K562 (cell line): ENCODE measurements at regions not wholly inside any gene's neighbourhood (a gene's known extent, or its start where the extent isn't known, plus 50 kb on each side); places are given as distances from the start of the nearest gene placed in this dataset.

ENCODE experiments used
- ATAC-seq: fragments of 200-7000 bp; cut with Tn5 transposase; 3 replicates; pipeline ENCODE4 v1.9.1; 2020; ENCODE audit warnings: moderate library complexity
- BruUV-seq: library from RNA; stranded (reverse); fragments of 400-500 nt; replicated peaks from 2 replicates; lab custom pipeline; 2021; lab: Mats Ljungman, UMichigan
- CTCF ChIA-PET: fragments of 300-600 bp; formaldehyde crosslinking; extraction: SDS; loops from one replicate; lab custom pipeline; 2021; ENCODE audit warnings: low intra/inter-chr PET ratio; lab: Yijun Ruan, JAX
- POLR2A ChIA-PET: fragments of 300-600, 350-650 bp; sonication (Branson Sonifier 250); formaldehyde crosslinking; extraction: SDS; loops from one replicate; lab custom pipeline; 2021; ENCODE audit warnings: antibody characterized with exemption, inconsistent platforms; lab: Yijun Ruan, JAX
- DNase-seq, 4 experiments: peaks; one replicate each; pipeline versions ENCODE4 v3.0.0 to v3.0.0-alpha.2; 2011 to 2018; ENCODE audit warnings: low spot score in 3 of 4, mixed read lengths in 3 of 4; ENCODE audit errors: extremely low read depth in 1 of 4
- FAIRE-seq: peaks from 2 replicates; lab custom pipeline; 2011; peaks lifted over from hg19 to GRCh38; lab: Jason Lieb, UNC
- H2AFZ ChIP-seq: 2 replicates; pipeline ENCODE4 v1.6.0; 2011; ENCODE audit warnings: low read depth, low read length, control low read depth, inconsistent platforms
- H3K27ac ChIP-seq: fragments of 200-600 bp; 3 replicates; pipeline ENCODE4 v1.8.0; 2011; ENCODE audit warnings: low read depth, mild to moderate bottlenecking, control low read depth, inconsistent platforms, low read length, moderate library complexity, mixed read lengths; ENCODE audit errors: extremely low read depth
- H3K27me3 ChIP-seq, 2 experiments: fragments of 300-600 bp in 1 of 2; 2 replicates in 1 of 2; 3 replicates in 1 of 2; pipeline versions ENCODE4 v1.6.0 to v1.8.0; 2011; ENCODE audit warnings: inconsistent platforms in 2 of 2, low read length in 2 of 2, mild to moderate bottlenecking in 1 of 2, mixed read lengths in 1 of 2, moderate library complexity in 1 of 2; ENCODE audit not compliant: control insufficient read depth in 2 of 2, insufficient read depth in 2 of 2
- H3K36me3 ChIP-seq: fragments of 300-600 bp; 3 replicates; pipeline ENCODE4 v1.8.0; 2011; ENCODE audit warnings: mild to moderate bottlenecking, low read length, inconsistent platforms; ENCODE audit not compliant: control insufficient read depth, insufficient read depth
- H3K4me1 ChIP-seq, 2 experiments: fragments of 200-600 bp in 1 of 2; replicated peaks in 1 of 2; 2 replicates in 1 of 2; 3 replicates in 1 of 2; pipeline versions ENCODE4 v1.5.1 to v1.8.0; 2011; ENCODE audit warnings: inconsistent platforms in 2 of 2, low read length in 2 of 2, mild to moderate bottlenecking in 1 of 2, mixed read lengths in 1 of 2, moderate library complexity in 1 of 2; ENCODE audit not compliant: control insufficient read depth in 2 of 2, insufficient read depth in 2 of 2
- H3K4me2 ChIP-seq: 2 replicates; pipeline ENCODE4 v1.6.1; 2011; ENCODE audit warnings: low read length, control low read depth, inconsistent platforms, mixed read lengths; ENCODE audit not compliant: insufficient read depth
- H3K4me3 ChIP-seq: fragments of 200-600 bp; sonication (generic), shearing (Covaris generic); 2 replicates; pipeline ENCODE4 v1.5.1; 2016; ENCODE audit warnings: control low read depth, inconsistent platforms
- H3K79me2 ChIP-seq: fragments of 200-600 bp; 3 replicates; pipeline ENCODE4 v1.8.0; 2011; ENCODE audit warnings: low read length, inconsistent platforms; ENCODE audit not compliant: control insufficient read depth, insufficient read depth
- H3K9ac ChIP-seq, 2 experiments: 2 replicates each; pipeline versions ENCODE4 v1.6.0 to v1.6.1; 2011; ENCODE audit warnings: low read depth in 2 of 2, low read length in 2 of 2, control low read depth in 1 of 2, inconsistent platforms in 1 of 2, mild to moderate bottlenecking in 1 of 2, mixed read lengths in 1 of 2; ENCODE audit not compliant: insufficient read depth in 1 of 2
- H3K9me1 ChIP-seq: one replicate; pipeline ENCODE4 v1.6.0; 2011; ENCODE audit warnings: inconsistent platforms, mild to moderate bottlenecking, low read length, moderate library complexity; ENCODE audit not compliant: control insufficient read depth, insufficient read depth
- H3K9me3 ChIP-seq: replicated peaks from 2 replicates; pipeline ENCODE4 v1.5.1; 2011; ENCODE audit warnings: low read depth, low read length, inconsistent platforms; ENCODE audit not compliant: control insufficient read depth, insufficient read depth
- H4K20me1 ChIP-seq: replicated peaks from 2 replicates; pipeline ENCODE4 v1.6.1; 2011; ENCODE audit warnings: low read length, inconsistent platforms, mixed read lengths; ENCODE audit not compliant: control insufficient read depth, insufficient read depth
- CBX2 ChIP-seq: fragments of 200-600 bp; sonication (generic); IDR thresholded peaks from one replicate; pipeline ENCODE4 v1.6.1; 2012; ENCODE audit warnings: mild to moderate bottlenecking, low read length, inconsistent platforms; ENCODE audit not compliant: insufficient read depth, poor library complexity, severe bottlenecking
- ELF1 ChIP-seq: fragments of 200-800 bp; sonication (Bioruptor generic); IDR thresholded peaks from 2 replicates; pipeline ENCODE4 v1.6.1; 2016; ENCODE audit warnings: missing genetic modification characterization, missing compliant biosample characterization
- FOXK2 ChIP-seq, 2 experiments: fragments of 450-650 bp; IDR thresholded peaks in 1 of 2; conservative IDR thresholded peaks in 1 of 2; 2 replicates each; pipeline ENCODE4 v1.6.1; 2016; ENCODE audit warnings: low read depth in 2 of 2, mild to moderate bottlenecking in 1 of 2
- IFI16 ChIP-seq: fragments of 250-450 bp; sonication (Bioruptor Pico); IDR thresholded peaks from 2 replicates; pipeline ENCODE4 v2.1.2; 2022; ENCODE audit warnings: mild to moderate bottlenecking, inconsistent platforms
- KDM2B ChIP-seq: fragments of 250-450 bp; sonication (Bioruptor Pico); IDR thresholded peaks from 2 replicates; pipeline ENCODE4 v1.8.0; 2021; ENCODE audit warnings: mild to moderate bottlenecking, moderate library complexity
- NONO ChIP-seq, 2 experiments: fragments of 200-400 bp in 1 of 2; fragments of 450-650 bp in 1 of 2; formaldehyde crosslinking in 1 of 2; IDR thresholded peaks; 2 replicates each; pipeline ENCODE4 v1.6.1; 2017; ENCODE audit warnings: low read depth in 2 of 2, mild to moderate bottlenecking in 2 of 2, moderate library complexity in 2 of 2, low read length in 1 of 2
- STAT5B ChIP-seq: fragments of 250-450 bp; sonication (Bioruptor Pico); IDR thresholded peaks from 2 replicates; pipeline ENCODE4 v1.8.0; 2021; ENCODE audit warnings: mild to moderate bottlenecking, inconsistent platforms
- ZNF239 ChIP-seq: fragments of 250-450 bp; sonication (Bioruptor Pico); IDR thresholded peaks from 2 replicates; pipeline ENCODE4 v1.4.0; 2020; ENCODE audit warnings: mild to moderate bottlenecking
- WGBS: fragments of 100-300 bp; shearing (Covaris generic); methylation state at CpG from one replicate; pipeline ENCODE4 v1.1.6; 2016; ENCODE audit warnings: low coverage, mixed read lengths; ENCODE audit not compliant: insufficient coverage; ENCODE audit errors: missing lambda C conversion rate; 5-methylcytosine and 5-hydroxymethylcytosine counted together
- in situ Hi-C: fragments of 300-500 bp; cut with MboI; formaldehyde crosslinking; loops from 4 replicates; pipeline ENCODE4 v1.15.0; 2018; ENCODE audit warnings: inconsistent platforms, mixed read lengths
- intact Hi-C: fragments of 100-400 bp; cut with micrococcal nuclease; formaldehyde crosslinking; loops from 2 replicates; pipeline ENCODE4 v1.14.2; 2022
- TF ChIP-seq, protein P1 (sequence below): sonication (generic); formaldehyde crosslinking; IDR thresholded peaks from 2 replicates; pipeline ENCODE4 v1.8.0; 2022; ENCODE audit warnings: mild to moderate bottlenecking, missing genetic modification reagents
- TF ChIP-seq, protein P2 (sequence below): fragments of 450-650 bp; conservative IDR thresholded peaks from 2 replicates; pipeline ENCODE4 v1.6.1; 2016; ENCODE audit warnings: missing genetic modification characterization, low read depth, mild to moderate bottlenecking, missing compliant biosample characterization, moderate library complexity
- TF ChIP-seq, protein P3 (sequence below): fragments of 250-450 bp; sonication (Bioruptor Pico); IDR thresholded peaks from 2 replicates; pipeline ENCODE4 v1.8.0; 2022; ENCODE audit warnings: moderate library complexity, mild to moderate bottlenecking, inconsistent platforms
- TF ChIP-seq, protein P4 (sequence below): sonication (generic); IDR thresholded peaks from 2 replicates; pipeline ENCODE4 v1.6.1; 2016
- TF ChIP-seq, protein P5 (sequence below): sonication (generic); formaldehyde crosslinking; IDR thresholded peaks from 2 replicates; pipeline ENCODE4 v1.8.0; 2022; ENCODE audit warnings: missing genetic modification reagents, mild to moderate bottlenecking, borderline replicate concordance
- TF ChIP-seq, protein P6 (sequence below): fragments of 250-450 bp; sonication (Bioruptor Pico); IDR thresholded peaks from 2 replicates; pipeline ENCODE4 v1.4.0; 2020; ENCODE audit warnings: mild to moderate bottlenecking, moderate library complexity, borderline replicate concordance

DNA sequence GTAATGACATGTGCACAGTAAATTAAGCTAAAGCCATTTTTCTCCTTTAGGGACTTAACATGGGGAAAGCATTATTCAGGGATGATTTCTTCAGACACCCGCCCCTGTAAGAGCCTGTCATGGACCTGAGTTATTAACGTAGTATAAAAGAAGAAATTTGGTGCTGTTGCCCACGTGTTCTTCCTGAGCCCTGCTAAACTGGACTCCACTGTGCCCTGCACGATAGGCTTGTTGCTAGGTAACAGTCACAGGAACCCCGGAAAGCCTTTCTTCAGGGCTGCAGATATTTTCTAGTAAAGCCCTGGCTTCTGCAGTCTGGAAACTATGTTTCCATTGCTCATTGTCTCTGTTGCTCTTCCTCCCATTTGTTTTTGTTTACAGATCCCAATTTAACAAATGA, 157.9 kb downstream of the LRRC30 start:
- BruUV-seq = no TSS peak
- no peak overlapping the region for H3K4me3 ChIP-seq
- no peaks in the 10 kb centered on the region for H3K27me3 ChIP-seq
- in situ Hi-C loops (no loop called here), intact Hi-C loops (no loop called here)
- no peaks in the 10 kb centered on the region for H3K9me3 ChIP-seq
- DNase-seq (no peak), FAIRE-seq (no peak), ATAC-seq (no peak)
- H2AFZ ChIP-seq = no peak overlapping the region
- H3K27ac ChIP-seq = no peak overlapping the region
- no peaks in the 10 kb centered on the region for H3K4me1 ChIP-seq
- H3K79me2 ChIP-seq = no peaks in the 10 kb centered on the region
- no peak overlapping the region for H3K9ac ChIP-seq
- ChIA-PET CTCF (no interaction called here), POLR2A (no interaction called here)
- 0% methylated on average over 5 of the region's 5 CpGs for WGBS
- H4K20me1 ChIP-seq = no peaks in the 10 kb centered on the region
- TF ChIP-seq, protein P1, sequence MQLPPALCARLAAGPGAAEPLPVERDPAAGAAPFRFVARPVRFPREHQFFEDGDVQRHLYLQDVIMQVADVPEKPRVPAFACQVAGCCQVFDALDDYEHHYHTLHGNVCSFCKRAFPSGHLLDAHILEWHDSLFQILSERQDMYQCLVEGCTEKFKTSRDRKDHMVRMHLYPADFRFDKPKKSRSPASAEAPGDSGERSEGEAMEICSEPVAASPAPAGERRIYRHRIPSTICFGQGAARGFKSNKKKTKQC (CRISPR knock-in tag) = no peak
- TF ChIP-seq NONO (IDR thresholded peaks at IDR 0.05; ENCODE audit: low read depth in 2 of 2, low read length in 1 of 2) (no peak), ZNF239 (CRISPR knock-in tag) (no peak), ELF1 (tag) (no peak), FOXK2 (conservative IDR thresholded peaks at IDR 0.05 in 1 of 2, IDR thresholded peaks at IDR 0.05 in 1 of 2; ENCODE audit: low read depth in 2 of 2) (no peak), CBX2 (no peak), KDM2B (no peak), STAT5B (no peak), IFI16 (no peak)
- TF ChIP-seq, protein P2, sequence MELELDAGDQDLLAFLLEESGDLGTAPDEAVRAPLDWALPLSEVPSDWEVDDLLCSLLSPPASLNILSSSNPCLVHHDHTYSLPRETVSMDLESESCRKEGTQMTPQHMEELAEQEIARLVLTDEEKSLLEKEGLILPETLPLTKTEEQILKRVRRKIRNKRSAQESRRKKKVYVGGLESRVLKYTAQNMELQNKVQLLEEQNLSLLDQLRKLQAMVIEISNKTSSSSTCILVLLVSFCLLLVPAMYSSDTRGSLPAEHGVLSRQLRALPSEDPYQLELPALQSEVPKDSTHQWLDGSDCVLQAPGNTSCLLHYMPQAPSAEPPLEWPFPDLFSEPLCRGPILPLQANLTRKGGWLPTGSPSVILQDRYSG = no peak
- TF ChIP-seq, protein P3, sequence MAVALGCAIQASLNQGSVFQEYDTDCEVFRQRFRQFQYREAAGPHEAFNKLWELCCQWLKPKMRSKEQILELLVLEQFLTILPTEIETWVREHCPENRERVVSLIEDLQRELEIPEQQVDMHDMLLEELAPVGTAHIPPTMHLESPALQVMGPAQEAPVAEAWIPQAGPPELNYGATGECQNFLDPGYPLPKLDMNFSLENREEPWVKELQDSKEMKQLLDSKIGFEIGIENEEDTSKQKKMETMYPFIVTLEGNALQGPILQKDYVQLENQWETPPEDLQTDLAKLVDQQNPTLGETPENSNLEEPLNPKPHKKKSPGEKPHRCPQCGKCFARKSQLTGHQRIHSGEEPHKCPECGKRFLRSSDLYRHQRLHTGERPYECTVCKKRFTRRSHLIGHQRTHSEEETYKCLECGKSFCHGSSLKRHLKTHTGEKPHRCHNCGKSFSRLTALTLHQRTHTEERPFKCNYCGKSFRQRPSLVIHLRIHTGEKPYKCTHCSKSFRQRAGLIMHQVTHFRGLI (CRISPR knock-in tag) = no peak
- TF ChIP-seq, protein P4, sequence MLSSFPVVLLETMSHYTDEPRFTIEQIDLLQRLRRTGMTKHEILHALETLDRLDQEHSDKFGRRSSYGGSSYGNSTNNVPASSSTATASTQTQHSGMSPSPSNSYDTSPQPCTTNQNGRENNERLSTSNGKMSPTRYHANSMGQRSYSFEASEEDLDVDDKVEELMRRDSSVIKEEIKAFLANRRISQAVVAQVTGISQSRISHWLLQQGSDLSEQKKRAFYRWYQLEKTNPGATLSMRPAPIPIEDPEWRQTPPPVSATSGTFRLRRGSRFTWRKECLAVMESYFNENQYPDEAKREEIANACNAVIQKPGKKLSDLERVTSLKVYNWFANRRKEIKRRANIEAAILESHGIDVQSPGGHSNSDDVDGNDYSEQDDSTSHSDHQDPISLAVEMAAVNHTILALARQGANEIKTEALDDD = no peak
- TF ChIP-seq, protein P5, sequence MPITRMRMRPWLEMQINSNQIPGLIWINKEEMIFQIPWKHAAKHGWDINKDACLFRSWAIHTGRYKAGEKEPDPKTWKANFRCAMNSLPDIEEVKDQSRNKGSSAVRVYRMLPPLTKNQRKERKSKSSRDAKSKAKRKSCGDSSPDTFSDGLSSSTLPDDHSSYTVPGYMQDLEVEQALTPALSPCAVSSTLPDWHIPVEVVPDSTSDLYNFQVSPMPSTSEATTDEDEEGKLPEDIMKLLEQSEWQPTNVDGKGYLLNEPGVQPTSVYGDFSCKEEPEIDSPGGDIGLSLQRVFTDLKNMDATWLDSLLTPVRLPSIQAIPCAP (CRISPR knock-in tag) = no peak
- TF ChIP-seq, protein P6, sequence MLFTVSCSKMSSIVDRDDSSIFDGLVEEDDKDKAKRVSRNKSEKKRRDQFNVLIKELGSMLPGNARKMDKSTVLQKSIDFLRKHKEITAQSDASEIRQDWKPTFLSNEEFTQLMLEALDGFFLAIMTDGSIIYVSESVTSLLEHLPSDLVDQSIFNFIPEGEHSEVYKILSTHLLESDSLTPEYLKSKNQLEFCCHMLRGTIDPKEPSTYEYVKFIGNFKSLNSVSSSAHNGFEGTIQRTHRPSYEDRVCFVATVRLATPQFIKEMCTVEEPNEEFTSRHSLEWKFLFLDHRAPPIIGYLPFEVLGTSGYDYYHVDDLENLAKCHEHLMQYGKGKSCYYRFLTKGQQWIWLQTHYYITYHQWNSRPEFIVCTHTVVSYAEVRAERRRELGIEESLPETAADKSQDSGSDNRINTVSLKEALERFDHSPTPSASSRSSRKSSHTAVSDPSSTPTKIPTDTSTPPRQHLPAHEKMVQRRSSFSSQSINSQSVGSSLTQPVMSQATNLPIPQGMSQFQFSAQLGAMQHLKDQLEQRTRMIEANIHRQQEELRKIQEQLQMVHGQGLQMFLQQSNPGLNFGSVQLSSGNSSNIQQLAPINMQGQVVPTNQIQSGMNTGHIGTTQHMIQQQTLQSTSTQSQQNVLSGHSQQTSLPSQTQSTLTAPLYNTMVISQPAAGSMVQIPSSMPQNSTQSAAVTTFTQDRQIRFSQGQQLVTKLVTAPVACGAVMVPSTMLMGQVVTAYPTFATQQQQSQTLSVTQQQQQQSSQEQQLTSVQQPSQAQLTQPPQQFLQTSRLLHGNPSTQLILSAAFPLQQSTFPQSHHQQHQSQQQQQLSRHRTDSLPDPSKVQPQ (CRISPR knock-in tag) = no peak
- H3K36me3 ChIP-seq = no peaks in the 10 kb centered on the region
- no peaks in the 10 kb centered on the region for H3K9me1 ChIP-seq
- no peak overlapping the region for H3K4me2 ChIP-seq
